H9 (cell line): ENCODE measurements at regions not wholly inside any gene's neighbourhood (a gene's known extent, or its start where the extent isn't known, plus 50 kb on each side); places are given as distances from the start of the nearest gene placed in this dataset.

Experiments
- DNase-seq: peaks from one replicate; pipeline ENCODE4 v3.0.0-alpha.2; 2017
- H2AFZ ChIP-seq: one replicate; pipeline ENCODE4 v1.6.1; 2013; ENCODE audit warnings: mild to moderate bottlenecking, low read length, control low read depth, moderate library complexity
- H2AK5ac ChIP-seq: 2 replicates; pipeline ENCODE4 v1.6.1; 2013; ENCODE audit warnings: low read length, control low read depth, mixed read lengths; ENCODE audit not compliant: insufficient read length
- H2BK120ac ChIP-seq: one replicate; pipeline ENCODE4 v1.6.1; 2013; ENCODE audit warnings: low read depth, mild to moderate bottlenecking, low read length, control low read depth, inconsistent platforms; ENCODE audit not compliant: poor library complexity, severe bottlenecking
- H2BK12ac ChIP-seq: 2 replicates; pipeline ENCODE4 v1.6.1; 2013; ENCODE audit warnings: low read length, control low read depth, mixed read lengths, low read depth; ENCODE audit not compliant: insufficient read length
- H2BK15ac ChIP-seq: 2 replicates; pipeline ENCODE4 v1.6.1; 2013; ENCODE audit warnings: low read depth, low read length, control low read depth
- H2BK20ac ChIP-seq: one replicate; pipeline ENCODE4 v1.6.1; 2013; ENCODE audit warnings: low read depth, mild to moderate bottlenecking, low read length, control low read depth, inconsistent platforms; ENCODE audit not compliant: poor library complexity, severe bottlenecking
- H2BK5ac ChIP-seq: 2 replicates; pipeline ENCODE4 v1.6.1; 2013; ENCODE audit warnings: low read length, control low read depth, mixed read lengths; ENCODE audit not compliant: insufficient read length
- H3K14ac ChIP-seq: 2 replicates; pipeline ENCODE4 v1.6.1; 2013; ENCODE audit warnings: low read length, control low read depth; ENCODE audit not compliant: insufficient read depth
- H3K18ac ChIP-seq: 2 replicates; pipeline ENCODE4 v1.6.1; 2013; ENCODE audit warnings: low read depth, mild to moderate bottlenecking, mixed read lengths, low read length, control low read depth; ENCODE audit not compliant: insufficient read length
- H3K23ac ChIP-seq: 2 replicates; pipeline ENCODE4 v1.6.1; 2013; ENCODE audit warnings: low read length, control low read depth, mixed read lengths, low read depth; ENCODE audit not compliant: insufficient read length
- H3K23me2 ChIP-seq: 2 replicates; pipeline ENCODE4 v1.6.1; 2013; ENCODE audit warnings: low read depth, mild to moderate bottlenecking, mixed read lengths, low read length, control low read depth; ENCODE audit not compliant: insufficient read length, poor library complexity, severe bottlenecking
- H3K27ac ChIP-seq: 2 replicates; pipeline ENCODE4 v1.5.1; 2013; ENCODE audit warnings: low read length, control low read depth, mixed read lengths, low read depth; ENCODE audit not compliant: insufficient read length
- H3K27me3 ChIP-seq: 2 replicates; pipeline ENCODE4 v1.6.1; 2013; ENCODE audit warnings: low read length, control low read depth, inconsistent platforms; ENCODE audit not compliant: insufficient read depth
- H3K4ac ChIP-seq: 2 replicates; pipeline ENCODE4 v1.6.1; 2013; ENCODE audit warnings: low read depth, mild to moderate bottlenecking, control low read depth, inconsistent platforms, low read length, moderate library complexity
- H3K4me1 ChIP-seq: 2 replicates; pipeline ENCODE4 v1.6.1; 2013; ENCODE audit warnings: low read length, control low read depth, inconsistent platforms; ENCODE audit not compliant: insufficient read depth
- H3K4me2 ChIP-seq: 2 replicates; pipeline ENCODE4 v1.6.1; 2013; ENCODE audit warnings: low read length, control low read depth, mixed read lengths; ENCODE audit not compliant: insufficient read length, insufficient read depth
- H3K56ac ChIP-seq: 2 replicates; pipeline ENCODE4 v1.6.1; 2013; ENCODE audit warnings: low read depth, mild to moderate bottlenecking, mixed read lengths, low read length, control low read depth; ENCODE audit not compliant: insufficient read length
- H3K79me1 ChIP-seq: 2 replicates; pipeline ENCODE4 v1.6.1; 2013; ENCODE audit warnings: low read depth, mild to moderate bottlenecking, moderate library complexity, low read length, control low read depth, inconsistent platforms; ENCODE audit not compliant: insufficient read depth, poor library complexity, severe bottlenecking
- H3K79me2 ChIP-seq: 2 replicates; pipeline ENCODE4 v1.6.1; 2013; ENCODE audit warnings: low read length, control low read depth, inconsistent platforms; ENCODE audit not compliant: insufficient read depth
- H3K9ac ChIP-seq: 2 replicates; pipeline ENCODE4 v1.6.1; 2013; ENCODE audit warnings: low read length, control low read depth, mixed read lengths; ENCODE audit not compliant: insufficient read length; ENCODE audit errors: extremely low read depth
- H3K9me3 ChIP-seq: one replicate; pipeline ENCODE4 v1.6.1; 2013; ENCODE audit warnings: low read depth, low read length, inconsistent platforms; ENCODE audit not compliant: control insufficient read depth
- H3T11ph ChIP-seq: one replicate; pipeline ENCODE4 v1.6.1; 2013; ENCODE audit warnings: mild to moderate bottlenecking, low read length, control low read depth, inconsistent platforms
- H4K20me1 ChIP-seq: one replicate; pipeline ENCODE4 v1.6.1; 2013; ENCODE audit not compliant: control insufficient read depth, insufficient read length, insufficient read depth
- H4K5ac ChIP-seq: 2 replicates; pipeline ENCODE4 v1.6.1; 2013; ENCODE audit warnings: low read depth, mild to moderate bottlenecking, mixed read lengths, low read length, control low read depth; ENCODE audit not compliant: insufficient read length
- H4K8ac ChIP-seq: replicated peaks from 2 replicates; pipeline ENCODE4 v1.6.1; 2013; ENCODE audit warnings: low read length, control low read depth, mixed read lengths, low read depth; ENCODE audit not compliant: insufficient read length
- H4K91ac ChIP-seq: 2 replicates; pipeline ENCODE4 v1.6.1; 2013; ENCODE audit warnings: low read depth, mild to moderate bottlenecking, moderate library complexity, mixed read lengths, low read length, control low read depth; ENCODE audit not compliant: insufficient read length
- H3K27ac Mint-ChIP-seq, 3 experiments: 2 replicates in 2 of 3; 3 replicates in 1 of 3; pipeline ENCODE4 v1.8.0; 2020 to 2021; ENCODE audit warnings: mixed read lengths in 3 of 3, mild to moderate bottlenecking in 1 of 3, moderate library complexity in 1 of 3
- H3K27me3 Mint-ChIP-seq: 2 replicates; pipeline ENCODE4 v1.8.0; 2021; ENCODE audit warnings: low read depth, mild to moderate bottlenecking, moderate library complexity, mixed read lengths
- H3K36me3 Mint-ChIP-seq, 3 experiments: 2 replicates in 2 of 3; 3 replicates in 1 of 3; pipeline ENCODE4 v1.8.0; 2020 to 2021; ENCODE audit warnings: low read depth in 3 of 3, mixed read lengths in 3 of 3; ENCODE audit not compliant: insufficient read depth in 1 of 3
- H3K4me1 Mint-ChIP-seq, 2 experiments: 2 replicates each; pipeline ENCODE4 v1.8.0; 2020; ENCODE audit warnings: mixed read lengths in 2 of 2
- H3K4me3 Mint-ChIP-seq, 2 experiments: 2 replicates in 1 of 2; 3 replicates in 1 of 2; pipeline ENCODE4 v1.8.0; 2020 to 2021; ENCODE audit warnings: mild to moderate bottlenecking in 2 of 2, mixed read lengths in 2 of 2, moderate library complexity in 1 of 2
- H3K9me3 Mint-ChIP-seq, 2 experiments: 2 replicates in 1 of 2; 3 replicates in 1 of 2; pipeline ENCODE4 v1.8.0; 2020; ENCODE audit warnings: mild to moderate bottlenecking in 2 of 2, mixed read lengths in 2 of 2, moderate library complexity in 1 of 2
- WGBS: extraction: QIAGEN DNeasy Blood & Tissue Kit; methylation state at CpG from one replicate; pipeline ENCODE4 v1.1.7; 2013; ENCODE audit warnings: missing lambda C conversion rate, low lambda C conversion rate, mixed read lengths; ENCODE audit not compliant: insufficient read length; ENCODE audit errors: extremely low coverage; 5-methylcytosine and 5-hydroxymethylcytosine counted together
- TF ChIP-seq, protein P1 (sequence below): fragments of 200-600 bp; sonication (generic); conservative IDR thresholded peaks from 3 replicates; pipeline ENCODE4 v1.8.0; 2021; ENCODE audit warnings: antibody characterized with exemption, mild to moderate bottlenecking

DNA sequence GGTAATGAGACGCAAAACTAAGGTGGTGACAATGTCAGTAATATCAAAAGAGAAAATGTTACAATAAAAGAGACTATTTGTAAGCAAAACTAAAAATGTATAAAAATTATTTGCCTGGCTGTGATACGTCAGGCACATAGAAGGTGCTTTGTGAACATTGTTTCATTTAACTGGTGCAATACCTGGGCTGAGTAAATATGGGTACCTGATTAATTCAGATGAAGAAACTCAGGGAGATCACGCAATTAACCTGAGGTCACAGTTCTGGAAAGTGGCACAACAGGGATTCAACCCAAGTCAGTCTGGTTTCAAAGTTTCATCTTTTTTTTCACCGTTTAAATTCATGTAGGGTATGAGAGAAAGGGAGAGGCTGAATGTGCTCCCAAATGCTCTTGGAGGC lies 71.0 kb upstream of the KRAS start:
- Histone ChIP-seq H3K23me2 (no peaks in the 10 kb centered on the region), H3K4me2 (no peak overlapping the region), H2AFZ (no peak overlapping the region), H4K8ac (no peak overlapping the region), H3K4ac (no peak overlapping the region), H2BK120ac (no peak overlapping the region), H4K5ac (no peak overlapping the region), H2AK5ac (no peak overlapping the region), H2BK5ac (no peak overlapping the region), H3K27ac (no peak overlapping the region), H3K14ac (no peak overlapping the region), H2BK15ac (no peak overlapping the region), H4K91ac (no peak overlapping the region), H3K23ac (no peak overlapping the region), H3K56ac (no peak overlapping the region), H3K9me3 (no peaks in the 10 kb centered on the region), H2BK12ac (no peak overlapping the region), H2BK20ac (no peak overlapping the region), H3K27me3 (no peaks in the 10 kb centered on the region), H3T11ph (no peak overlapping the region), H3K79me2 (no peaks in the 10 kb centered on the region), H3K4me1 (no peaks in the 10 kb centered on the region), H4K20me1 (no peaks in the 10 kb centered on the region), H3K18ac (no peak overlapping the region), H3K79me1 (no peaks in the 10 kb centered on the region), H3K9ac (no peak overlapping the region)
- H3K4me3 Mint-ChIP-seq, result no peak overlapping the region
- no peak overlapping the region for H3K27ac Mint-ChIP-seq
- no CpG with 5 or more reads among the region's 4 CpGs for WGBS
- H3K4me1 Mint-ChIP-seq, result peaks cover 0 to 4% of the 10 kb centered on the region in 2 experiments; a peak in 2 of 4 replicates
- no peaks in the 10 kb centered on the region for H3K27me3 Mint-ChIP-seq
- TF ChIP-seq, protein P1, sequence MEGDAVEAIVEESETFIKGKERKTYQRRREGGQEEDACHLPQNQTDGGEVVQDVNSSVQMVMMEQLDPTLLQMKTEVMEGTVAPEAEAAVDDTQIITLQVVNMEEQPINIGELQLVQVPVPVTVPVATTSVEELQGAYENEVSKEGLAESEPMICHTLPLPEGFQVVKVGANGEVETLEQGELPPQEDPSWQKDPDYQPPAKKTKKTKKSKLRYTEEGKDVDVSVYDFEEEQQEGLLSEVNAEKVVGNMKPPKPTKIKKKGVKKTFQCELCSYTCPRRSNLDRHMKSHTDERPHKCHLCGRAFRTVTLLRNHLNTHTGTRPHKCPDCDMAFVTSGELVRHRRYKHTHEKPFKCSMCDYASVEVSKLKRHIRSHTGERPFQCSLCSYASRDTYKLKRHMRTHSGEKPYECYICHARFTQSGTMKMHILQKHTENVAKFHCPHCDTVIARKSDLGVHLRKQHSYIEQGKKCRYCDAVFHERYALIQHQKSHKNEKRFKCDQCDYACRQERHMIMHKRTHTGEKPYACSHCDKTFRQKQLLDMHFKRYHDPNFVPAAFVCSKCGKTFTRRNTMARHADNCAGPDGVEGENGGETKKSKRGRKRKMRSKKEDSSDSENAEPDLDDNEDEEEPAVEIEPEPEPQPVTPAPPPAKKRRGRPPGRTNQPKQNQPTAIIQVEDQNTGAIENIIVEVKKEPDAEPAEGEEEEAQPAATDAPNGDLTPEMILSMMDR, result no peak
- no peaks in the 10 kb centered on the region for H3K36me3 Mint-ChIP-seq
- no peaks in the 10 kb centered on the region for H3K9me3 Mint-ChIP-seq
- DNase-seq, result no peak
